A549 (cell line): ENCODE measurements at regions not wholly inside any gene's neighbourhood (a gene's known extent, or its start where the extent isn't known, plus 50 kb on each side); places are given as distances from the start of the nearest gene placed in this dataset.

ENCODE experiments used
- BHLHE40 ChIP-seq: IDR thresholded peaks from 2 replicates; pipeline ENCODE4 v1.6.1; 2012; ENCODE audit warnings: low read depth, low read length, inconsistent platforms
- CBX2 ChIP-seq: fragments of 200-600 bp; sonication (generic); IDR thresholded peaks from 2 replicates; pipeline ENCODE4 v1.6.1; 2016; ENCODE audit warnings: low read depth, mild to moderate bottlenecking, borderline replicate concordance
- CTCF ChIP-seq: fragments of >200 bp; sonication (Bioruptor Twin); formaldehyde crosslinking; IDR thresholded peaks from 3 replicates; pipeline ENCODE4 v1.5.1; 2016
- EP300 ChIP-seq, 2 experiments: fragments of >200 bp; sonication (Bioruptor Twin); formaldehyde crosslinking; IDR thresholded peaks; 2 replicates in 1 of 2; 3 replicates in 1 of 2; pipeline ENCODE4 v1.6.1; 2016 to 2017
- ESRRA ChIP-seq: fragments of 150-350 bp; IDR thresholded peaks from 2 replicates; pipeline ENCODE4 v1.6.1; 2014; ENCODE audit warnings: mild to moderate bottlenecking, low read length, borderline replicate concordance
- MAFK ChIP-seq: fragments of 450-650 bp; IDR thresholded peaks from 2 replicates; pipeline ENCODE4 v1.6.1; 2014; ENCODE audit not compliant: partially characterized antibody
- POLR2A ChIP-seq: IDR thresholded peaks from 2 replicates; pipeline ENCODE4 v1.6.1; 2012; ENCODE audit warnings: mild to moderate bottlenecking, low read length
- RCOR1 ChIP-seq: fragments of 150-350 bp; IDR thresholded peaks from 2 replicates; pipeline ENCODE4 v1.6.1; 2014; ENCODE audit warnings: antibody characterized with exemption, low read length, low read depth
- REST ChIP-seq: fragments of 200-600 bp; sonication (generic); IDR thresholded peaks from 2 replicates; pipeline ENCODE4 v1.6.1; 2016; ENCODE audit warnings: antibody characterized with exemption, mild to moderate bottlenecking, moderate library complexity
- RNF2 ChIP-seq: fragments of 200-600 bp; sonication (generic); IDR thresholded peaks from 2 replicates; pipeline ENCODE4 v1.6.1; 2016; ENCODE audit warnings: low read depth, mild to moderate bottlenecking, antibody characterized with exemption, moderate library complexity, borderline replicate concordance
- USF2 ChIP-seq: fragments of 450-650 bp; IDR thresholded peaks from 2 replicates; pipeline ENCODE4 v1.6.1; 2014; ENCODE audit warnings: antibody characterized with exemption
- ZNF302 ChIP-seq: fragments of 250-450 bp; sonication (Bioruptor Pico); IDR thresholded peaks from 2 replicates; pipeline ENCODE4 v1.9.0; 2021; ENCODE audit warnings: inconsistent platforms, mild to moderate bottlenecking, moderate library complexity

- TF ChIP-seq POLR2A (no peak), CBX2 (no peak), RCOR1 (no peak), CTCF (no peak), RNF2 (no peak), USF2 (no peak), BHLHE40 (no peak), ZNF302 (CRISPR knock-in tag) (no peak), REST (no peak), EP300 (IDR thresholded peaks at IDR 0.05) (no peak), ESRRA (no peak), MAFK (no peak)
Observed at GRCh38 chr13:105291987-105292386, 1243.5 kb downstream of the EFNB2 start.
